Astrocyte (in vitro differentiated cells and primary cell): ENCODE measurements at regions not wholly inside any gene's neighbourhood (a gene's known extent, or its start where the extent isn't known, plus 50 kb on each side); places are given as distances from the start of the nearest gene placed in this dataset.

Experiments
- EZH2 ChIP-seq: IDR thresholded peaks from 2 replicates; pipeline ENCODE4 v1.6.1; 2012; ENCODE audit warnings: mild to moderate bottlenecking, low read length, inconsistent platforms; ENCODE audit not compliant: insufficient read depth
- TF ChIP-seq, protein P1 (sequence below): IDR thresholded peaks from 2 replicates; pipeline ENCODE4 v1.5.1; 2011; ENCODE audit warnings: low read depth, mild to moderate bottlenecking, inconsistent platforms, low read length, moderate library complexity; ENCODE audit not compliant: insufficient read depth

DNA sequence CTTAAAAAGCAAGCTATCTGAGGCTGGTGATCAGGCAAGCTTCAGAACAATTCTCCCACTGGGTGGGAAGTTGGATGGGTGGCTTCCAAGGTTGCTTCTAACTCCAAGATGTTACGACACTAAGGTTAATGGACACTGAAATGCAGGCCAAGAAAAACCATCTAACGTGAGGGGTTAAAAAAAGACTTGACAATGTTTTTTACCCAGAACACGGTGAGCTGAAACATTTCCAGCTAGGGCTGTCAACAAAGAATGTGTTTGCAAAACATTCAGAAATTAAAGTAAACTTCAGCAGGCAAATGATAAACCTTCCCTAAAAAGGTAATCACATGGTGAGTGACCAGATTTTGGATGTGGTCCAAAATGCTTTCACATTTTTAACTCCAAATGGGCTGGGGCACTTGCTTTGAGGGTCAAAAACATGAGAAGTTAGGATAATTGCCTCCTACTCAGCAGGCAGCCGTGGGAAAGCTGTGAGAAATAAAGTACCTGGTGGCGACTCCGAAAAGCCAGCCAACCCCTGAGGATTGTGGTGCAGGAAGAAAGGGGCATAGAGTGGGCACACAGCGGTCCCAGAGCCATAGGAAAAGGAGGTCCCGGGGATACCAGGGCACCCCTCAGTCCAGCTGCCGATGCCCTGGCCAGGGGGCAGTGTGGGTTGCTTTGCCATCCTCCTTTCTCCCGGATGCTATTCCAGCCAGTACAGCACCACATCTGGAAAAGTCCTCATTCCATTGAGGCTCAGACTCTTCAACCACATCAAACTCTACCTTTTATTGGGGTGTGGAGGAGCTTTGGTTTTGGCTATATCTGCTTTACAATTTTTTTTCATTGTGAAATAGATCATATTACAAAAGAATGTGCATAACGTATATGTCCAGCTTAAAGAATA is 90.0 kb upstream of the ATL2 start:
- TF ChIP-seq EZH2, result no peak
- TF ChIP-seq, protein P1, sequence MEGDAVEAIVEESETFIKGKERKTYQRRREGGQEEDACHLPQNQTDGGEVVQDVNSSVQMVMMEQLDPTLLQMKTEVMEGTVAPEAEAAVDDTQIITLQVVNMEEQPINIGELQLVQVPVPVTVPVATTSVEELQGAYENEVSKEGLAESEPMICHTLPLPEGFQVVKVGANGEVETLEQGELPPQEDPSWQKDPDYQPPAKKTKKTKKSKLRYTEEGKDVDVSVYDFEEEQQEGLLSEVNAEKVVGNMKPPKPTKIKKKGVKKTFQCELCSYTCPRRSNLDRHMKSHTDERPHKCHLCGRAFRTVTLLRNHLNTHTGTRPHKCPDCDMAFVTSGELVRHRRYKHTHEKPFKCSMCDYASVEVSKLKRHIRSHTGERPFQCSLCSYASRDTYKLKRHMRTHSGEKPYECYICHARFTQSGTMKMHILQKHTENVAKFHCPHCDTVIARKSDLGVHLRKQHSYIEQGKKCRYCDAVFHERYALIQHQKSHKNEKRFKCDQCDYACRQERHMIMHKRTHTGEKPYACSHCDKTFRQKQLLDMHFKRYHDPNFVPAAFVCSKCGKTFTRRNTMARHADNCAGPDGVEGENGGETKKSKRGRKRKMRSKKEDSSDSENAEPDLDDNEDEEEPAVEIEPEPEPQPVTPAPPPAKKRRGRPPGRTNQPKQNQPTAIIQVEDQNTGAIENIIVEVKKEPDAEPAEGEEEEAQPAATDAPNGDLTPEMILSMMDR, result no peak
